ENCODE measurements at regions not wholly inside any gene's neighbourhood (a gene's known extent, or its start where the extent isn't known, plus 50 kb on each side); places are given as distances from the start of the nearest gene placed in this dataset.
"Not testable (repeated sequence)": the region's sequence is repeated elsewhere in the genome, so short reads cannot be mapped to it uniquely, and the experiment has no call there.

GRCh38 chr3:191555037-191555436, 94.1 kb downstream of the PYDC2 start:
- Histone ChIP-seq H3K9me3 (ENCODE audit: low read length) (no peaks in the 10 kb centered on the region), H3K27ac (ENCODE audit: low read depth, low read length) (no peak overlapping the region), H3K4me3 (ENCODE audit: low read length) (no peak overlapping the region), H3K4me1 (ENCODE audit: insufficient read depth, low read length) (no peaks in the 10 kb centered on the region), H3K27me3 (ENCODE audit: insufficient read depth, low read length, poor library complexity, severe bottlenecking) (no peaks in the 10 kb centered on the region), H3K36me3 (ENCODE audit: insufficient read depth, low read length) (no peaks in the 10 kb centered on the region)
- CTCF ChIA-PET: no interaction called here
- no peak for DNase-seq
- POLR2A ChIA-PET: no interaction called here
- H3K4me3 Mint-ChIP-seq: no peak overlapping the region
- H3K9me3 Mint-ChIP-seq: peaks cover 2 to 17% (median 3%) of the 10 kb centered on the region in 5 donors
- H3K4me1 Mint-ChIP-seq: no peaks in the 10 kb centered on the region
- no peaks in the 10 kb centered on the region for H3K27me3 Mint-ChIP-seq
- H3K27ac Mint-ChIP-seq: no peak overlapping the region
- H3K36me3 Mint-ChIP-seq: no peaks in the 10 kb centered on the region

- H3K4me1 ChIP-seq (ENCODE audit: insufficient read depth, low read length): no peaks in the 10 kb centered on the region
- H3K4me3 ChIP-seq (ENCODE audit: low read length): no peak overlapping the region
- CTCF ChIA-PET: no interaction called here
- Mint-ChIP-seq H3K27ac (no peak overlapping the region), H3K36me3 (no peaks in the 10 kb centered on the region), H3K4me1 (no peaks in the 10 kb centered on the region), H3K27me3 (no peaks in the 10 kb centered on the region), H3K9me3 (peaks cover 2 to 16% (median 5%) of the 10 kb centered on the region in 5 donors), H3K4me3 (no peak overlapping the region)
- no peak for DNase-seq
- H3K27ac ChIP-seq (ENCODE audit: low read depth, low read length): no peak overlapping the region
- no peaks in the 10 kb centered on the region for H3K9me3 ChIP-seq (ENCODE audit: low read length)
- POLR2A ChIA-PET: no interaction called here
- no peaks in the 10 kb centered on the region for H3K36me3 ChIP-seq (ENCODE audit: insufficient read depth, low read length)
- no peaks in the 10 kb centered on the region for H3K27me3 ChIP-seq (ENCODE audit: insufficient read depth, low read length, poor library complexity, severe bottlenecking)
These were observed 96.4 kb downstream of the PYDC2 start for GRCh38 chr3:191557322-191557721.

- ChIA-PET CTCF (no interaction called here), POLR2A (no interaction called here)
- DNase-seq: no peak
- no peaks in the 10 kb centered on the region for H3K9me3 ChIP-seq (ENCODE audit: low read length)
- no peaks in the 10 kb centered on the region for H3K4me1 Mint-ChIP-seq
- no peaks in the 10 kb centered on the region for H3K27me3 ChIP-seq (ENCODE audit: insufficient read depth, low read length, poor library complexity, severe bottlenecking)
- H3K27ac ChIP-seq (ENCODE audit: low read depth, low read length): no peak overlapping the region
- no peaks in the 10 kb centered on the region for H3K36me3 ChIP-seq (ENCODE audit: insufficient read depth, low read length)
- no peaks in the 10 kb centered on the region for H3K27me3 Mint-ChIP-seq
- no peaks in the 10 kb centered on the region for H3K4me1 ChIP-seq (ENCODE audit: insufficient read depth, low read length)
- H3K9me3 Mint-ChIP-seq: peaks cover 0 to 14% (median 2%) of the 10 kb centered on the region in 5 donors
- no peak overlapping the region for H3K4me3 Mint-ChIP-seq
- H3K4me3 ChIP-seq (ENCODE audit: low read length): no peak overlapping the region
- H3K36me3 Mint-ChIP-seq: no peaks in the 10 kb centered on the region
- H3K27ac Mint-ChIP-seq: no peak overlapping the region
These were observed 102.8 kb downstream of the PYDC2 start for GRCh38 chr3:191563722-191564121.

- no peaks in the 10 kb centered on the region for H3K9me3 ChIP-seq (ENCODE audit: low read length)
- POLR2A ChIA-PET: no interaction called here
- no peaks in the 10 kb centered on the region for H3K4me1 ChIP-seq (ENCODE audit: insufficient read depth, low read length)
- Mint-ChIP-seq H3K36me3 (no peaks in the 10 kb centered on the region), H3K9me3 (peaks cover 0 to 11% (median 2%) of the 10 kb centered on the region in 5 donors), H3K27me3 (no peaks in the 10 kb centered on the region), H3K27ac (no peak overlapping the region), H3K4me3 (no peak overlapping the region), H3K4me1 (no peaks in the 10 kb centered on the region)
- H3K4me3 ChIP-seq (ENCODE audit: low read length): no peak overlapping the region
- no peak for DNase-seq
- H3K27ac ChIP-seq (ENCODE audit: low read depth, low read length): no peak overlapping the region
- CTCF ChIA-PET: no interaction called here
- no peaks in the 10 kb centered on the region for H3K36me3 ChIP-seq (ENCODE audit: insufficient read depth, low read length)
- no peaks in the 10 kb centered on the region for H3K27me3 ChIP-seq (ENCODE audit: insufficient read depth, low read length, poor library complexity, severe bottlenecking)
These were observed 105.5 kb downstream of the PYDC2 start for GRCh38 chr3:191566469-191566868.

GRCh38 chr3:191568206-191568605, 107.2 kb downstream of the PYDC2 start:
- no peaks in the 10 kb centered on the region for H3K4me1 Mint-ChIP-seq
- H3K4me3 ChIP-seq (ENCODE audit: low read length): no peak overlapping the region
- no peak overlapping the region for H3K27ac ChIP-seq (ENCODE audit: low read depth, low read length)
- no peaks in the 10 kb centered on the region for H3K4me1 ChIP-seq (ENCODE audit: insufficient read depth, low read length)
- H3K36me3 ChIP-seq (ENCODE audit: insufficient read depth, low read length): no peaks in the 10 kb centered on the region
- H3K4me3 Mint-ChIP-seq: no peak overlapping the region
- DNase-seq: no peak
- peaks cover 0 to 14% (median 2%) of the 10 kb centered on the region in 5 donors for H3K9me3 Mint-ChIP-seq
- CTCF ChIA-PET: no interaction called here
- H3K27ac Mint-ChIP-seq: no peak overlapping the region
- H3K9me3 ChIP-seq (ENCODE audit: low read length): no peaks in the 10 kb centered on the region
- H3K36me3 Mint-ChIP-seq: no peaks in the 10 kb centered on the region
- POLR2A ChIA-PET: no interaction called here
- H3K27me3 ChIP-seq (ENCODE audit: insufficient read depth, low read length, poor library complexity, severe bottlenecking): no peaks in the 10 kb centered on the region
- H3K27me3 Mint-ChIP-seq: no peaks in the 10 kb centered on the region

GRCh38 chr3:191592105-191592504, 131.1 kb downstream of the PYDC2 start:
- CTCF ChIA-PET: no interaction called here
- Mint-ChIP-seq H3K36me3 (no peaks in the 10 kb centered on the region), H3K27me3 (no peaks in the 10 kb centered on the region), H3K9me3 (peaks cover 0 to 16% (median 2%) of the 10 kb centered on the region in 5 donors), H3K27ac (no peak overlapping the region), H3K4me1 (no peaks in the 10 kb centered on the region), H3K4me3 (no peak overlapping the region)
- Histone ChIP-seq H3K9me3 (ENCODE audit: low read length) (no peaks in the 10 kb centered on the region), H3K4me3 (ENCODE audit: low read length) (no peak overlapping the region), H3K4me1 (ENCODE audit: insufficient read depth, low read length) (no peaks in the 10 kb centered on the region), H3K27me3 (ENCODE audit: insufficient read depth, low read length, poor library complexity, severe bottlenecking) (no peaks in the 10 kb centered on the region), H3K27ac (ENCODE audit: low read depth, low read length) (no peak overlapping the region), H3K36me3 (ENCODE audit: insufficient read depth, low read length) (no peaks in the 10 kb centered on the region)
- DNase-seq: no peak
- POLR2A ChIA-PET: no interaction called here

GRCh38 chr3:191593486-191593885, 132.5 kb downstream of the PYDC2 start:
- H3K4me1 ChIP-seq (ENCODE audit: insufficient read depth, low read length): no peaks in the 10 kb centered on the region
- DNase-seq: no peak
- H3K36me3 ChIP-seq (ENCODE audit: insufficient read depth, low read length): no peaks in the 10 kb centered on the region
- ChIA-PET POLR2A (no interaction called here), CTCF (no interaction called here)
- Mint-ChIP-seq H3K4me3 (no peak overlapping the region), H3K4me1 (no peaks in the 10 kb centered on the region), H3K36me3 (no peaks in the 10 kb centered on the region), H3K27ac (no peak overlapping the region), H3K9me3 (peaks cover 0 to 16% (median 2%) of the 10 kb centered on the region in 5 donors), H3K27me3 (no peaks in the 10 kb centered on the region)
- H3K4me3 ChIP-seq (ENCODE audit: low read length): no peak overlapping the region
- H3K9me3 ChIP-seq (ENCODE audit: low read length): no peaks in the 10 kb centered on the region
- H3K27me3 ChIP-seq (ENCODE audit: insufficient read depth, low read length, poor library complexity, severe bottlenecking): no peaks in the 10 kb centered on the region
- H3K27ac ChIP-seq (ENCODE audit: low read depth, low read length): no peak overlapping the region

GRCh38 chr3:191615511-191615910, 154.5 kb downstream of the PYDC2 start:
- H3K4me3 Mint-ChIP-seq; DNase-seq; H3K4me1 Mint-ChIP-seq; H3K4me1 ChIP-seq (ENCODE audit: insufficient read depth, low read length); H3K36me3 ChIP-seq (ENCODE audit: insufficient read depth, low read length); H3K36me3 Mint-ChIP-seq; H3K9me3 ChIP-seq (ENCODE audit: low read length); H3K27ac ChIP-seq (ENCODE audit: low read depth, low read length); H3K27me3 ChIP-seq (ENCODE audit: insufficient read depth, low read length, poor library complexity, severe bottlenecking); H3K27ac Mint-ChIP-seq; H3K27me3 Mint-ChIP-seq; H3K4me3 ChIP-seq (ENCODE audit: low read length); POLR2A ChIA-PET; CTCF ChIA-PET: not testable (repeated sequence)
- peaks cover 8 to 18% (median 10%) of the 10 kb centered on the region in 5 donors for H3K9me3 Mint-ChIP-seq

GRCh38 chr3:191624299-191624698, 163.3 kb downstream of the PYDC2 start:
- Histone ChIP-seq H3K27ac (ENCODE audit: low read depth, low read length) (no peak overlapping the region), H3K36me3 (ENCODE audit: insufficient read depth, low read length) (no peaks in the 10 kb centered on the region), H3K4me1 (ENCODE audit: insufficient read depth, low read length) (no peaks in the 10 kb centered on the region), H3K4me3 (ENCODE audit: low read length) (no peak overlapping the region), H3K9me3 (ENCODE audit: low read length) (no peaks in the 10 kb centered on the region), H3K27me3 (ENCODE audit: insufficient read depth, low read length, poor library complexity, severe bottlenecking) (no peaks in the 10 kb centered on the region)
- Mint-ChIP-seq H3K9me3 (peaks cover 0 to 9% (median 7%) of the 10 kb centered on the region in 5 donors), H3K27ac (peak overlapping the region in 1 of 8 donors; percentile 22), H3K4me3 (no peak overlapping the region), H3K4me1 (no peaks in the 10 kb centered on the region), H3K27me3 (no peaks in the 10 kb centered on the region), H3K36me3 (no peaks in the 10 kb centered on the region)
- POLR2A ChIA-PET: no interaction called here
- no peak for DNase-seq
- CTCF ChIA-PET: no interaction called here

Measured in CD8-positive, alpha-beta memory T cell (primary cell).